LNCAP (cell line): ENCODE measurements at regions not wholly inside any gene's neighbourhood (a gene's known extent, or its start where the extent isn't known, plus 50 kb on each side); places are given as distances from the start of the nearest gene placed in this dataset.

ENCODE experiments used
- CTCF ChIP-seq: fragments of 450-650 bp; IDR thresholded peaks from 2 replicates; pipeline ENCODE4 v1.5.1; 2017; ENCODE audit warnings: mild to moderate bottlenecking

- TF ChIP-seq CTCF = no peak
Measured at GRCh38 chr12:127383281-127383680, 883.7 kb upstream of the TMEM132C start.

- no peak for TF ChIP-seq CTCF
Measured at GRCh38 chr12:127386723-127387122, 880.2 kb upstream of the TMEM132C start.

GRCh38 chr12:127388985-127389384 lies 878.0 kb upstream of the TMEM132C start:
- no peak for TF ChIP-seq CTCF

GRCh38 chr12:127389923-127390322 lies 877.0 kb upstream of the TMEM132C start:
- TF ChIP-seq CTCF = no peak

GRCh38 chr12:127393465-127393864 lies 873.5 kb upstream of the TMEM132C start:
- TF ChIP-seq CTCF = no peak

GRCh38 chr12:127393896-127394295 lies 873.1 kb upstream of the TMEM132C start:
- TF ChIP-seq CTCF = no peak

GRCh38 chr12:127396734-127397133 lies 870.2 kb upstream of the TMEM132C start:
- TF ChIP-seq CTCF = no peak

GRCh38 chr12:127398016-127398710 lies 868.8 kb upstream of the TMEM132C start:
- no peak for TF ChIP-seq CTCF
